ENCODE measurements at regions not wholly inside any gene's neighbourhood (a gene's known extent, or its start where the extent isn't known, plus 50 kb on each side); places are given as distances from the start of the nearest gene placed in this dataset.

- TF ChIP-seq EZH2 (IDR thresholded peaks at IDR 0.05; ENCODE audit: borderline replicate concordance, low read length) = no peak
- no peak for TF ChIP-seq CTCF (IDR thresholded peaks at IDR 0.05; ENCODE audit: low read length)
Observed at GRCh38 chr12:67797185-67797741, 148.7 kb downstream of the DYRK2 start.

Data from OCI-LY1 (cell line).